GM15510 (cell line): ENCODE measurements at regions not wholly inside any gene's neighbourhood (a gene's known extent, or its start where the extent isn't known, plus 50 kb on each side); places are given as distances from the start of the nearest gene placed in this dataset.

ENCODE experiments used
- POLR2A ChIP-seq: IDR thresholded peaks from 3 replicates; pipeline ENCODE4 v1.6.1; 2011; ENCODE audit warnings: borderline replicate concordance; ENCODE audit not compliant: insufficient read length; ENCODE audit errors: extremely low read depth

- no peak for TF ChIP-seq POLR2A
Observed at GRCh38 chr7:106377847-106378361, 93.1 kb upstream of the NAMPT start.

GRCh38 chr7:106376026-106376799, 91.4 kb upstream of the NAMPT start:
- TF ChIP-seq POLR2A, result no peak

GRCh38 chr7:106375499-106375898, 90.7 kb upstream of the NAMPT start:
- TF ChIP-seq POLR2A, result no peak

DNA sequence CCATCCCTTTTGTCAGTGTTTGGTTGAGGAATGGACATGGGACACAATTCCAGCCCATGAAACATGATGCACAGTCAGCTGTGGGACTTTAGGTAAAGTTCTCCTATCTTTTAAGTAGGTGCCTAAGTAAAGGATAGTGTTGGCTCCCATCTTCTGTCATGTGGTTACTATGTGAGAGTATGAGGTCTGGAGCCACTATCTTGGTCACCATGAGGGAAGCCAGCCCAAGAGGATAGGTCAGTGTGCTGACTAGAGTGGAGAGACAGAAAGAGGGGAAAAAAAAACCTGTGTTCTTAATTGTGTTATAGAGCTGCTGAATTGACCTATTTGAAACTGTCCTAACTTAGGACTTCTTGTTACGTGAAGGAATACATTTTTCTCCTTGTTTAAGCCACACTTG, 89.7 kb upstream of the NAMPT start:
- TF ChIP-seq POLR2A, result no peak

GRCh38 chr7:106372595-106373318, 88.0 kb upstream of the NAMPT start:
- TF ChIP-seq POLR2A, result no peak

GRCh38 chr7:106372126-106372525, 87.3 kb upstream of the NAMPT start:
- no peak for TF ChIP-seq POLR2A

- TF ChIP-seq POLR2A, result no peak
Observed at GRCh38 chr7:106371629-106372028, 86.8 kb upstream of the NAMPT start.

DNA sequence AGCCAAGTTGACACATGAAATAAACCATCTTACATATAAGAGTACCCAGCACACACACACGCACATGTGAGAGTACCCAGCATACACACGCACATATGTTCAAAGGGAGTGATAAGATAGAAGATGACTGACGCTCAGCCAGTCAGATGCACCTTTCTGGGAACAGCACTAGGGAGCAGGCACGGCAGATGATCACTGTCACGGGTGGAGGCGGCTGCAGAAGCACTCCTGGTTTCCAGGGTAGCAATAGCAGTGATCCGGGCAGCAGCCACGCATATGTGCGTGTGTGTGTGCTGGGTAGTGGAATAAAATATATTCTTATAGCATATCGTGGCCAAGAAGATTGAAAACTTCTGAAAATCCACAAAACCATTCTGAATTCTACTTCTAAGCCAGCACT, 85.8 kb upstream of the NAMPT start:
- no peak for TF ChIP-seq POLR2A

- TF ChIP-seq POLR2A, result no peak
Observed at GRCh38 chr7:106369816-106370215, 85.0 kb upstream of the NAMPT start.

GRCh38 chr7:106369352-106369751, 84.6 kb upstream of the NAMPT start:
- no peak for TF ChIP-seq POLR2A

GRCh38 chr7:106367664-106368063, 82.9 kb upstream of the NAMPT start:
- no peak for TF ChIP-seq POLR2A

- no peak for TF ChIP-seq POLR2A
Observed at GRCh38 chr7:106367018-106367420, 82.2 kb upstream of the NAMPT start.

DNA sequence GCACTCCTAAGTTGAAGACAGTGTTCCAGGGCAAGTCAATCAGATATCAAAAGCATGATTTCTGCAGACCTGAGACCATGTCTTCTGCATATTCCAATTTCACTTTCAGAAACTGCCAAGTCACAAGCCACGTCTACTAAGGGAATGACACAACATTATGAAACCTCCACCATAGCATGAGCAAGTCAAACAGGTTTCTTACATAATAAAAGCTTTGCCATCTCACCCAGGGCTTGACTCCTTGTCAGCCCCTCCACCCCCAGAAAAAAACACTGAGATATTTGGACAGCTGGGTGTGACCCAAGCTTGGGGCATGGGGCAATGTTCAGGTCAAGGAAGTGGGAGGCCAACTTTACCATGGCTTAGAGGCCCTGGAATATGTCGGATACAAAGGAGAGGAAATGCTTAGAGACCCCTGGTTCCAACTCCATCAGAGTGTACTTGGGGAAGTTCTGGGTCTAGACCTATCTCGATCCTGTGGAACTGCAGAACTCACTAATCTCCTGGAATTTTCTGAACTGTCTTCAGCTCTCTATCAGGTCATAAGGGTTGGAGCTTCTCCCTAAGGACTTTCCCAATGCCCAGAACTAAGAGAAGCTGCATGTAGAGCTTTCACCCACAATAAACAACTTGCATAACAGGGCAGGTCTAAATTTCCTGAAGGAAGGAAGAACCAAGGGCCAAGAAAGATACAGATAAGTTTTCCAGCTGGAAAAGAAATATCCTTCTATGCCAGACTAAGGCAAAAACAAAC, 80.6 kb upstream of the NAMPT start:
- no peak for TF ChIP-seq POLR2A

- no peak for TF ChIP-seq POLR2A
Observed at GRCh38 chr7:106358103-106358663, 73.4 kb upstream of the NAMPT start.

DNA sequence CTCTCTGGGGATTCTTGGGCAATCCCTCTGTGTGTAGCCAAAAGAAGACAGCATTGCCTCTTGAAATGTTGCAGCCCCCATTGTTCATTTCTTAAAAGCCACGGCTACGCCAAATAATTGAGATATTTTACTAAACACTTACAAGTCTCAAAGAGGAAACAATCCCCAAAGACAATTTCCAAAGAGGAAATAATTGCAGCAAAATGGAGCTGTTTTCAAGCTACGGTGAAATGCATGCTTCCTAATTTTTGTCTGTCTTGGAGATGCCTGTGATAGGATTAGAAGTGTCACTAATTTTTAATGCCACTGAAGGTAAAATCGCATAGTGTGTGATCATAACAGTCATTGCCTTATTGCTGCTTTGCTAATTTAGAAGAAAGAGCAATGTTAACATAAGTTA, 72.9 kb upstream of the NAMPT start:
- no peak for TF ChIP-seq POLR2A

GRCh38 chr7:106354822-106355221, 70.0 kb upstream of the NAMPT start:
- no peak for TF ChIP-seq POLR2A

DNA sequence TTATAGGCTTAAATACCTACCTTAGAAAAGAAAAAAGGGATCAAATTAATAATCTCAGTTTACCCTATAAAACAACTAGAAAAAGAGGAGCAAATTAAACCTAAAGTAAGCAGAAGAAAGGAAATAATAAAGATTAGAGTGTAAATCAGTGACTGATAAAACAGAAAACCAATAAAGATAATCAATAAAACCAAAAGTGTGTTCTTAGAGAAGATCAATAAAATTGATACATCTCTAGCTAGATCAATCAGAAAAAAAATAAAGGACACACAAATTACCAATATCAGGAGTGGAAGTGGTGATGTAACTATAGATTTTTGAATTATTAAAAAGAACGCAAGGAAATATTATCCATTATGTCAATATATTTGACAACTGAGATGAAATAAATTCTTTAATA, 69.2 kb upstream of the NAMPT start:
- TF ChIP-seq POLR2A, result no peak
